CD4-positive, alpha-beta T cell treated with Interferon alpha-2 for 1 hour (primary cell): ENCODE measurements at regions not wholly inside any gene's neighbourhood (a gene's known extent, or its start where the extent isn't known, plus 50 kb on each side); places are given as distances from the start of the nearest gene placed in this dataset.
"Not testable (repeated sequence)": the region's sequence is repeated elsewhere in the genome, so short reads cannot be mapped to it uniquely, and the experiment has no call there.

Source experiments
- DNase-seq, 2 donors: peaks; one replicate each; pipeline ENCODE4 v3.0.0-alpha.2; 2020 to 2022

DNA sequence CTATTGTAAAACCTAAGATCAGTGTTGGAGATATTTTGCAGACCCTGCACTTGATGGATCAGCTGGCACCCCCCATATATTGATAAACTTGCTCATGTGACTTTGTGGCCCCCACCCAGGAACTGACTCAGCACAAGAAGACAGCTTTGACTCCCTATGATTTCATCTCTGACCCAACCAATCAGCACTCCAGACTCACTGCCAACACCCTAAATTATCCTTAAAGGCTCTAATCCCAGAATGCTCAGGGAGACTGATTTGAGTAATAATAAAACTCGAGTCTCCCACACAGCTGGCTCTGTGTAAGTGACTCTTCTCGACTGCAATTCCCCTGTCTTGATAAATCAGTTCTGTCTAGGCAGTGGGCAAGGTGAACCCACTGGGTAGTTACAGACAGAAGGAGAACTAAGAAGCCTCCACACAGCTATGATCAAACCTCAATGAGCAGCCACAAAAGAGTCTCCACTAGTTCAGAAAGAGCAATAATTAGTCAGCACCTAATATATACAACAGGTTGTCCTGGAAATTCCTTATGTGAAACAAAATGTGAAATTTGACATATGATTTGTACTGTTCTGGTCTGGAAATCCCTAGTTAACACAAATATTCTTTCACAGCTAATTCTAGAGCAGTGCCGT is 52.2 kb downstream of the ACTL7B start:
- no peak for DNase-seq

DNA sequence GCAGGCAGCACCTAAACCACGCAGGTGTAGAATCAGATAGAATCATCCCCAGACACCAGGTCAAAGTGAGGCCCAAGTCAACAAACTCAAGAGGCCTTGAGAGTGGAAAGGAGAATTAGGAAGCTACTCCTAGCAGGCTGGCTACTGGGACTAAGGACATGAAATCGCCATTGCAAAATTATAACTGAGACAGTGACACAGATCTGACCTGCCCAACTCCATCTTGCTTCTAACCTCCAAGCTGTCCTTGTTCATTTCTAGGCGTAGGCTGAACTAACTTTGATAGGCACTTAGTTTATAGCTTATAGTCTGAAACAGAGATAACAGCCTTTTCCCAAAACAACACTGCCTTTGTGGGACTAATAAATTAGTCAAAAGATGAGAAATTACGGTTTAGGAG is 52.8 kb downstream of the ACTL7B start:
- DNase-seq, result no peak

GRCh38 chr9:108801949-108802348 is 53.8 kb downstream of the ACTL7B start:
- DNase-seq, result no peak

GRCh38 chr9:108800632-108801099 is 55.1 kb downstream of the ACTL7B start:
- DNase-seq, result no peak

GRCh38 chr9:108793573-108793972 is 62.2 kb downstream of the ACTL7B start:
- DNase-seq, result no peak

- DNase-seq, result no peak
Measured at GRCh38 chr9:108789742-108790141, 66.0 kb downstream of the ACTL7B start.

DNA sequence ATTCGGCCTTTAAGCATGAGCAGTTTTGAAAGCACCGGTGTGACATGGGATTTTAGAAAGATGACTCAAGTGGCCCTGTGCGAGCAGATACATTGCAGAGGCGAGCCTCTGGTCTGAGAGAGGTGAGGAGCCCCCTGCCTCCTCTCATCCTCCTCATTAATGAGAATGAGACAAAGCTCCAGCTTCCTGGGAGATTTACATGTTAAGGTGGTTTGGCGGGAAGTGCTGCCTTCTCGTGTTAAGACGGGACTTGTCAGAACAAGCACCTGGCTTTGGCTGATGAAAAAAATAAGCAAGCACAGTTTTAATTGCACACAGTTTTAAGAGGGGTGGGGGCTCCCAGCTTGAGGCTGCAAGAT is 68.1 kb downstream of the ACTL7B start:
- DNase-seq, result no peak

GRCh38 chr9:108786901-108787689 is 68.7 kb downstream of the ACTL7B start:
- no peak for DNase-seq

DNA sequence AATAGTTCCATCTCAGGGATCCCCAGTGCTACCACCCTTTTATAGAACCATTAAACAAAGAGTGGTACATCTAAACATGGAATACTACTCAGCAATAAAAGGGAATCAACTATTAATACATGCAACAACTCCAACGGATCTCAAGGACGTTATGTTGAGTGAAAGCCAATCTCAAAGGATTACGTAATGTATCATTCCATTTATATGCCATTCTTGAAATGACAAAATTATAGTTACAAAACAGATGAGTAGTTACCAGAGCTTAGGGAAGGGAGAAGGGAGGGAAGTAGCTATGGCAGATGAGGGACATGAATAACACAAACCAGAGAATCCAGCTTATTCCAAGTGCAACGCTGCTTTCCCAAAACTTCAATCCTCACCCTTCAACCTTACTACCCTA is 69.5 kb downstream of the ACTL7B start:
- DNase-seq, result no peak

DNA sequence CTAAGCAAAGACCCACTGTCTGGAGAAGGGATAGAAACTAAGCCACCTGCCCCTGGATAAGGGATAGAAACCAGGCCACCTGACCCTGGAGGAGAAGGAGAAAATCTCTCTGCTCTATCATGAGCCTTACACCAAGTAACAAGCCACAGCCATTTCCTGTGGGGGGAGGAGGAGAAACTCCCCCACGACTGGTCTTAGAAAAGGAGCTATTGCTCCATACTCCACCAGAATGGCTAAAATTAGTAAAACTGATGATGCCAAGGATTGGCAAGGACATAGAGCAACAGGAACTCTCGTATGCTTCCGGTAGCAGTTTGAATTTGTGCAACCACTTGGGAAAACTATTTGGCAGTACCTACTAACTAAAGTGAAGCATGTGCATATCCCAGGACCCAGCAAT is 70.8 kb downstream of the ACTL7B start:
- DNase-seq, result no peak

- no peak for DNase-seq
Measured at GRCh38 chr9:108783731-108784495, 71.9 kb downstream of the ACTL7B start.

DNA sequence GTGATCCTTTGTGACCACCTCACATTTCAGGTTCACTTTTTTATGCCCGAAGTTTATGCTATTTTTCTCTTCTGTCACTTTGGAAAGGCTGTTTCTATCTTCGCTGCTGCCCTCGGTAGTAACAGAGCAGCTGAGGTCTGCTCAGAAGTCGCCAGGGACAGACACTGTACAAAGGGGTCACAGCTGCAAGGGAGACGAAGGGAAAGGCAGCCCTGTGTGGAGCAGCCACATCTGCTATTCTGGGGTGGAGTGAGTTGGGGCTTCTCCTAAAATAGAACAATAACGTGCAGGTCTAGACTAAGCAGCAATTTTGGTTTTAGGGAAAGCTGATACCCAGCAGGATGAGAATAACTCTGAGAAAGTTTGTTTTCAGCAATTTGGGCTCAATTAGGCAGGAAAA is 72.5 kb downstream of the ACTL7B start:
- DNase-seq, result no peak

DNA sequence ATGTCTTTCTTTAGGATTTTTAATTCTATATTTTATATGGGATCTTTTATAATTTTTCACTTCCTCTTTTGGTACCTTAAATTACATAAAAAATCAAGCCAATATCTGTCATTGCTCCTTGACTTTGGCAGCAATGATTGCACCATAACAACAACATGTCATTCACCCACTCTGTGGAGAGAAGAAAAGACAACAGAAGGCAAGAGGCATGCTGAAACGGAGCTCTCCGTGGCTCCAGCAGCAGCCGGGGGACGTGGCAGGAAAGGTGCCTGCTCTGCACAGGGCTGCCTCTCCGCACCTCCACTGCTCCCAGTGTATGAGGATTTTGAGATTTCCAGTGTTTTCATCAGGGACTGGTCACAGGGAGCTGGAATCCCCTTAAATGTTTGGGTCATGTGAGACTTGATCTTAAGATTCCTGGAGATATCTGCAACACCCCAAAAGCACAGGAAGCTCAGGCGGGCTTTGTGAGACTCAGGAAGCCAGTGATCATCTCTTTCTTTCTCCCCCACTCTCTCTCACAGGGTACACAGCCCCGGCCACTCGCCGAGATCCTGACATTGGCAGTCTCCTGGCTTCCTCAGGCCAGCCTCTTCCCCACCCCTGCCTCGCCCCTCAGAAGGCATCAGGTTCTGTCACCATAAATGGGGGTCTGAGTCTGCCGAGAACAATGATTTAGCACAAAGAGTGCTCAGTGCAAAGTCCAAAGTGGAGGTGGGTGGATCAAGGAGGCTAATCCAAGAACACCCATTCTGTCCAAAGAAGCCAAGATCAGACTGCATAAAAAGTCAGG is 74.6 kb downstream of the ACTL7B start:
- no peak for DNase-seq

DNA sequence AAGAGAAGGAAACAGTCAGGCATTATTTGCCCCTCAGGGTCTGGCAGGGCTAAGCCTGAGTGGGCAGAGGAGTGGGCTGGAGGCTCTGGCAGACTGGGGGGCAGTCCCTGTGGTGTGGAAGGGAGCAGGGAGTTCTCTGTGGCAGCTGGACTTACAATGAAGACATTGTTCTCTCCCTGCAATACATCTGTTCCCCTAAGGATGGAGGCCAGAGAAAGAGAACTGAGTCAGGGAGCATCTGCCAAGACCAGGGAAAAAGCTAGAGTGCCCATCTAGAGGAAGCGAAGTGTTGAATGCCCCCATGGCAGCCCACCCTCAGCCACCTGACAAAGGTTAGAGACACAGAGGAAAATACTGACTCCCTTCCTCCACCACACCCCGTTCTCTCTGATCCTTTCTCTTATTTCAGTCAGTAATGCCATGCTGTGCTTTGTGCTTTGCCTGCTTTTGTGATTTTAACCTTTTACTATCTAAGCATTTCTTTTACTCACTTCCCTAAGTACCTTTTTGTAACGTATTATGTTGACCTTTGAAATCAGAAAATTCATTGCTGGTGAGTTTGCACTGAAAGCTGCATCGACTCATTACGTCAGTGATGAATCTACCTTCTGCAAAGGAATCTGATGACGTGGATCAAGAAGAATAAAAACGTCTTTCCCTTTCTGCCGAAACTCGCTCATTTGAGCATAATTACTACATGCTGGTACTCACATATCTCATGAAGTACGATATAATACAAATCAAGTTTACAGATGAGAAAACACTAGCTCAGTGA is 76.0 kb downstream of the ACTL7B start:
- no peak for DNase-seq

- DNase-seq, result no peak
Measured at GRCh38 chr9:108776920-108777639, 78.7 kb downstream of the ACTL7B start.

DNA sequence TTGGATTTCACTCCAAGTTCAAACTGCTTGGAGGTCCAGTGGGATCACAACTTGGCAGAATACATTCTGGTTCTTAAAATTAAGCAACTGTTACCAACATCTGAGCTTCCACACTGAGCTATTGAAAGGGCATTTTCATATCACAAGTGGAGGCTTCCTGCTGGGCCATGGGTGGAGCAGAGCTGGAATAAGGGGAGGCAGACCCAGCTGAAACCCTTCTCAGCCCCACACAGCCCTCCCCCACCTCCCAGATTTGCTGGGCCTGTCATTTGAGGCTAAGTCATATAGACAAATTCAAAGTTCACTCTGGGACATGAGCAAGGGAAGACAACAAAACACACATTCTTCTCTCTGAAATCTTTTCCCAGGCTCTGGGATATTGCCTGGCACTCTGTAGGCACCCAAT is 79.9 kb downstream of the ACTL7B start:
- no peak for DNase-seq

DNA sequence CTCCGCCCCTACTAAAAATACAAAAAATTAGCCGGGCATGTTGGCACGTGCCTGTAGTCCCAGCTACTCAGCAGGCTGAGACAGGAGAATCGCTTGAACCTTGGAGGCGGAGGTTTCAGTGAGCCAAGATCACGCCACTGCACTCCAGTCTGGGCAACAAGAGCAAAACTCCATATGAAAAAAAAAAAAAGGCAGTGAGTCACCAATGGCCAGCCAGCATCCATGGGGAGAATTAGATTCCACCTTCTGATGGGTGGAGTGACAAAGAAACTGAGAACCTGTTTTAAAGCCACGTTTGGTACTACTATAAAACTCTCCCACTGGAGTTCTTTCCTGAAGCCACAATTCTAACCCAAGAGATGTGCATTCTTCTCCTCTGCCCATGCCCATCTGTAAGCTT is 81.7 kb downstream of the ACTL7B start:
- DNase-seq, result not testable (repeated sequence)

- no peak for DNase-seq
Measured at GRCh38 chr9:108772301-108772894, 83.4 kb downstream of the ACTL7B start.

DNA sequence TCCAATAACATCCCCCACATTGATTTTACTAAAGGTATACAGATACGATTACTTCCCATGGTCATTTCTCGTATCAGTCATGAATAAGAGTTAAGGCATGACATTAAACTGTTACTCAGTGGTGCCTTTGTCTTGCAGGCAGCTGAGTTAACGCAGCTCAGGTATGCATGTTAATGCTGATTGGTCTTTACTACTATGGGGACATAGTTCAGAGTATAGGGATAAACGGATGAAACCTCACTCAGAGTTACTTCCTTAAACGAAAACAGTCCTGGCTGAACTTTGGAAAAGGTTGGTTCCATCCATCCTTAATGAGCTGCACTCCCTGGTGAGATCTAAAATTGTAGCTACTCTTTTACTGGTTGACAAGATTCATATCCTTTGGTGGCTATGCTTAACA is 87.0 kb downstream of the ACTL7B start:
- no peak for DNase-seq

- DNase-seq, result no peak
Measured at GRCh38 chr9:108766626-108767161, 89.1 kb downstream of the ACTL7B start.

DNA sequence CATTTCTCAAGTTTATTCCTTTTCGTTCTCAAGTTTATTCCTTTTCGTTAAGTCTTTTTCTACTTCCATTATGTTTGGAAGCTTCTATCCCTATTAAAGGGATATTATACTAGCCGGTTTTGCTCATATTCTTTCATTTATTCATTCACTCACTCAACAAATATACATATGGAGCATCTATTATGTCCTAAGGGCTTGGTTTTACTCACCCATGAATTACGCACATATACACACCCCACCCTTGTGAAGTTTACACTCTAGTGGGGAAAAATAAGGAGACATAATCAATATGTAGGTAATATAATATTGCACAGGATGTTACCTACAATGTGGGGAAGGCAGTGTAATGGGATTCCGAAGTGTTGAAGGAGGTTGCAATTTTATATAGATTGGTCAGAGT is 90.5 kb downstream of the ACTL7B start:
- DNase-seq, result no peak
